ENCODE measurements at regions not wholly inside any gene's neighbourhood (a gene's known extent, or its start where the extent isn't known, plus 50 kb on each side); places are given as distances from the start of the nearest gene placed in this dataset.
A peak's percentile ranks its signal among the peaks of the same experiment; 100 is the strongest.
"Not testable (repeated sequence)": the region's sequence is repeated elsewhere in the genome, so short reads cannot be mapped to it uniquely, and the experiment has no call there.

- Histone ChIP-seq H3K9me3 (ENCODE audit: low read depth) (no peaks in the 10 kb centered on the region), H3K79me2 (ENCODE audit: insufficient read depth) (no peaks in the 10 kb centered on the region), H3F3A (ENCODE audit: insufficient read depth) (no peaks in the 10 kb centered on the region), H3K27me3 (replicated peaks; ENCODE audit: insufficient read depth) (no peaks in the 10 kb centered on the region), H3K4me2 (ENCODE audit: unreplicated experiment) (no peak overlapping the region), H3K27ac (no peak overlapping the region), H3K9me2 (ENCODE audit: insufficient read depth) (no peaks in the 10 kb centered on the region), H4K20me1 (ENCODE audit: insufficient read depth) (no peaks in the 10 kb centered on the region), H3K36me3 (ENCODE audit: low read depth) (no peaks in the 10 kb centered on the region), H3K4me1 (ENCODE audit: insufficient read depth) (no peaks in the 10 kb centered on the region), H2AFZ (no peak overlapping the region), H3K9ac (no peak overlapping the region), H3K4me3 (no peak overlapping the region)
- in situ Hi-C loops (cut with MboI), result no loop called here
- no peak for DNase-seq
- TF ChIP-seq EZH2 (IDR thresholded peaks at IDR 0.05; ENCODE audit: insufficient read depth, poor library complexity, severe bottlenecking) (no peak), EZH2phosphoT487 (IDR thresholded peaks at IDR 0.05; ENCODE audit: insufficient read depth, low read depth) (no peak)
- 57 to 59% methylated on average over 3 of the region's 3 CpGs for WGBS, 2 experiments (ENCODE audit: low coverage in 1 of 2, low lambda C conversion rate in 2 of 2, missing lambda C conversion rate in 2 of 2)
Measured at GRCh38 chrX:66766318-66766717, 127.4 kb upstream of the EDA2R start.

- Histone ChIP-seq H3K4me1 (ENCODE audit: insufficient read depth) (no peaks in the 10 kb centered on the region), H3K9me3 (ENCODE audit: low read depth) (no peaks in the 10 kb centered on the region), H3K27ac (no peak overlapping the region), H3K9me2 (ENCODE audit: insufficient read depth) (no peaks in the 10 kb centered on the region), H3K9ac (no peak overlapping the region), H3K27me3 (replicated peaks; ENCODE audit: insufficient read depth) (no peaks in the 10 kb centered on the region), H3K36me3 (ENCODE audit: low read depth) (no peaks in the 10 kb centered on the region), H3K79me2 (ENCODE audit: insufficient read depth) (no peaks in the 10 kb centered on the region), H4K20me1 (ENCODE audit: insufficient read depth) (no peaks in the 10 kb centered on the region), H3F3A (ENCODE audit: insufficient read depth) (no peaks in the 10 kb centered on the region), H3K4me3 (no peak overlapping the region), H3K4me2 (ENCODE audit: unreplicated experiment) (no peak overlapping the region), H2AFZ (no peak overlapping the region)
- peak; percentile 9 for DNase-seq
- in situ Hi-C loops (cut with MboI), result no loop called here
- 0% methylated on average over 1 of the region's 1 CpG for WGBS, 2 experiments (ENCODE audit: low coverage in 1 of 2, low lambda C conversion rate in 2 of 2, missing lambda C conversion rate in 2 of 2)
- TF ChIP-seq EZH2phosphoT487 (IDR thresholded peaks at IDR 0.05; ENCODE audit: insufficient read depth, low read depth), result no peak
- TF ChIP-seq EZH2 (IDR thresholded peaks at IDR 0.05; ENCODE audit: insufficient read depth, poor library complexity, severe bottlenecking), result no peak
Measured at GRCh38 chrX:66760651-66761050, 121.8 kb upstream of the EDA2R start.

GRCh38 chrX:66756717-66757116, 117.8 kb upstream of the EDA2R start:
- Histone ChIP-seq H2AFZ (no peak overlapping the region), H3K79me2 (ENCODE audit: insufficient read depth) (no peaks in the 10 kb centered on the region), H3K27me3 (replicated peaks; ENCODE audit: insufficient read depth) (no peaks in the 10 kb centered on the region), H3K4me3 (no peak overlapping the region), H3F3A (ENCODE audit: insufficient read depth) (no peaks in the 10 kb centered on the region), H3K9ac (no peak overlapping the region), H3K4me1 (ENCODE audit: insufficient read depth) (no peaks in the 10 kb centered on the region), H3K4me2 (ENCODE audit: unreplicated experiment) (no peak overlapping the region), H3K27ac (no peak overlapping the region), H3K9me2 (ENCODE audit: insufficient read depth) (no peaks in the 10 kb centered on the region), H3K9me3 (ENCODE audit: low read depth) (no peaks in the 10 kb centered on the region), H4K20me1 (ENCODE audit: insufficient read depth) (no peaks in the 10 kb centered on the region), H3K36me3 (ENCODE audit: low read depth) (no peaks in the 10 kb centered on the region)
- in situ Hi-C loops (cut with MboI), result no loop called here
- no peak for DNase-seq
- 44 to 69% methylated on average over 1 of the region's 1 CpG for WGBS, 2 experiments (ENCODE audit: low coverage in 1 of 2, low lambda C conversion rate in 2 of 2, missing lambda C conversion rate in 2 of 2)
- no peak for TF ChIP-seq EZH2phosphoT487 (IDR thresholded peaks at IDR 0.05; ENCODE audit: insufficient read depth, low read depth)

- Histone ChIP-seq H3K4me3 (no peak overlapping the region), H3K4me2 (ENCODE audit: unreplicated experiment) (no peak overlapping the region), H4K20me1 (ENCODE audit: insufficient read depth) (no peaks in the 10 kb centered on the region), H3K4me1 (ENCODE audit: insufficient read depth) (no peaks in the 10 kb centered on the region), H3K9me2 (ENCODE audit: insufficient read depth) (no peaks in the 10 kb centered on the region), H2AFZ (no peak overlapping the region), H3K27ac (no peak overlapping the region), H3K79me2 (ENCODE audit: insufficient read depth) (no peaks in the 10 kb centered on the region), H3K9me3 (ENCODE audit: low read depth) (no peaks in the 10 kb centered on the region), H3F3A (ENCODE audit: insufficient read depth) (no peaks in the 10 kb centered on the region), H3K27me3 (replicated peaks; ENCODE audit: insufficient read depth) (no peaks in the 10 kb centered on the region), H3K36me3 (ENCODE audit: low read depth) (no peaks in the 10 kb centered on the region), H3K9ac (no peak overlapping the region)
- TF ChIP-seq EZH2phosphoT487 (IDR thresholded peaks at IDR 0.05; ENCODE audit: insufficient read depth, low read depth) (no peak), EZH2 (IDR thresholded peaks at IDR 0.05; ENCODE audit: insufficient read depth, poor library complexity, severe bottlenecking) (no peak)
- 54 to 55% methylated on average over 2 of the region's 2 CpGs for WGBS, 2 experiments (ENCODE audit: low coverage in 1 of 2, low lambda C conversion rate in 2 of 2, missing lambda C conversion rate in 2 of 2)
- peak; percentile 10 for DNase-seq
- in situ Hi-C loops (cut with MboI), result no loop called here
Measured at GRCh38 chrX:66751136-66751782, 112.4 kb upstream of the EDA2R start.

GRCh38 chrX:66744519-66744918, 105.6 kb upstream of the EDA2R start:
- H3K36me3 ChIP-seq (ENCODE audit: low read depth); H4K20me1 ChIP-seq (ENCODE audit: insufficient read depth); H2AFZ ChIP-seq; H3K9me3 ChIP-seq (ENCODE audit: low read depth); H3K27ac ChIP-seq; H3K27me3 ChIP-seq (replicated peaks; ENCODE audit: insufficient read depth); H3K9me2 ChIP-seq (ENCODE audit: insufficient read depth); H3K4me2 ChIP-seq (ENCODE audit: unreplicated experiment); DNase-seq; H3K79me2 ChIP-seq (ENCODE audit: insufficient read depth); H3K4me3 ChIP-seq; H3K4me1 ChIP-seq (ENCODE audit: insufficient read depth); H3F3A ChIP-seq (ENCODE audit: insufficient read depth); H3K9ac ChIP-seq: not testable (repeated sequence)
- WGBS, 2 experiments (ENCODE audit: low coverage in 1 of 2, low lambda C conversion rate in 2 of 2, missing lambda C conversion rate in 2 of 2), result 37 to 40% methylated on average over 1 of the region's 1 CpG
- in situ Hi-C loops (cut with MboI), result loop anchor here (25.0 kb wide), 1 partner anchor 707 kb away; the partner anchor contains the start of gene VSIG4
